Esophagus muscularis mucosa (tissue), 4 donors: ENCODE measurements at regions not wholly inside any gene's neighbourhood (a gene's known extent, or its start where the extent isn't known, plus 50 kb on each side); places are given as distances from the start of the nearest gene placed in this dataset.

Experiments
- DNase-seq: peaks from one replicate; pipeline ENCODE4 v3.0.0-alpha.2; 2017; ENCODE audit errors: extremely low spot score
- H3K27ac ChIP-seq, 4 donors: fragments of 200-600 bp; sonication (generic); replicated peaks in 1 of 4; 1 replicate in 3 of 4; 2 replicates in 1 of 4; pipeline ENCODE4 v1.5.1; 2016 to 2019; ENCODE audit warnings: mild to moderate bottlenecking in 1 of 4
- H3K27me3 ChIP-seq, 4 donors: fragments of 200-600 bp; sonication (generic); one replicate each; pipeline versions ENCODE4 v1.5.1 to v1.6.0; 2016 to 2019
- H3K36me3 ChIP-seq, 4 donors: fragments of 200-600 bp; sonication (generic); one replicate each; pipeline ENCODE4 v1.5.1; 2016 to 2019
- H3K4me1 ChIP-seq, 4 donors: fragments of 200-600 bp; sonication (generic); one replicate each; pipeline ENCODE4 v1.5.1; 2016 to 2019
- H3K4me3 ChIP-seq, 4 donors: fragments of 200-600 bp; sonication (generic); 1 replicate in 2 of 4; 2 replicates in 2 of 4; pipeline ENCODE4 v1.5.1; 2016 to 2019; ENCODE audit warnings: mild to moderate bottlenecking in 4 of 4, moderate library complexity in 1 of 4
- H3K9me3 ChIP-seq, 4 donors: fragments of 200-600 bp; sonication (generic); 1 replicate in 3 of 4; 2 replicates in 1 of 4; pipeline ENCODE4 v1.5.1; 2016 to 2019
- CTCF ChIP-seq, 3 experiments: fragments of 200-600 bp in 2 of 3; fragments of 450-650 bp in 1 of 3; sonication (generic) in 2 of 3; IDR thresholded peaks; one replicate each; pipeline ENCODE4 v1.5.1; 2017 to 2019; ENCODE audit warnings: antibody characterized with exemption in 3 of 3, mild to moderate bottlenecking in 2 of 3, moderate library complexity in 1 of 3
- EP300 ChIP-seq: sonication (generic); formaldehyde crosslinking; IDR thresholded peaks from one replicate; pipeline ENCODE4 v1.6.1; 2017; ENCODE audit warnings: antibody characterized with exemption
- POLR2A ChIP-seq: fragments of 450-650 bp; IDR thresholded peaks from one replicate; pipeline ENCODE4 v1.6.1; 2017; ENCODE audit warnings: antibody characterized with exemption, moderate library complexity, mild to moderate bottlenecking, low read depth
- POLR2AphosphoS5 ChIP-seq, 2 donors: sonication (generic); formaldehyde crosslinking; IDR thresholded peaks; one replicate each; pipeline ENCODE4 v1.6.1; 2017; ENCODE audit warnings: antibody characterized with exemption in 2 of 2
- WGBS: methylation state at CpG from one replicate; pipeline ENCODE4 v1.1.5; 2018; 5-methylcytosine and 5-hydroxymethylcytosine counted together
- intact Hi-C: fragments of 100-400 bp; cut with DNase I; formaldehyde crosslinking; loops from one replicate; pipeline ENCODE4 v1.15.1; 2023

DNA sequence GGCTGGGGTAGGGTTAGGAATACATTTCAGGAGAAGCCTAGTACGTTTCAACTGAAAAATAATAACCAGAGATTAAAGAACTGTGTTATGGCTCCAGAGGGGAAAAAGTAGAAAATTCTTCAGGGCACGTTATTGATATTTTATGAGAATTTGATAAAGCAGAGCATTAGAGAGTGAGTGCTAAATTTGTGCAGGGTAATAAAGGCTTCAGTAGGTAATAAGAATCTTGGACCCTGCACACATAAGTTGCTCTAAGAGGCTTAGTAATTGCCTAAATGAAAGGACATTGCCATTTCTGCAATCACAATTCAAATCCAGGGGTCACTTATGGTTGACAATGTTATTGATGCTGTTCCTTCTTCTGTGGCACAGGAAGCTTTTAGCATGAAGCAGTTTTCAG lies 439.4 kb upstream of the DCN start:
- TF ChIP-seq EP300 (no peak), POLR2AphosphoS5 (IDR thresholded peaks at IDR 0.05) (no peak), POLR2A (no peak), CTCF (IDR thresholded peaks at IDR 0.05) (no peak)
- no peak for DNase-seq
- 72% methylated on average over 2 of the region's 2 CpGs for WGBS
- no peak overlapping the region for H3K4me3 ChIP-seq
- intact Hi-C loops, result no loop called here
- H3K27me3 ChIP-seq, result no peaks in the 10 kb centered on the region
- no peaks in the 10 kb centered on the region for H3K4me1 ChIP-seq
- H3K36me3 ChIP-seq, result no peaks in the 10 kb centered on the region
- no peak overlapping the region for H3K27ac ChIP-seq
- peaks cover 0 to 3% (median 0%) of the 10 kb centered on the region in 4 donors for H3K9me3 ChIP-seq

DNA sequence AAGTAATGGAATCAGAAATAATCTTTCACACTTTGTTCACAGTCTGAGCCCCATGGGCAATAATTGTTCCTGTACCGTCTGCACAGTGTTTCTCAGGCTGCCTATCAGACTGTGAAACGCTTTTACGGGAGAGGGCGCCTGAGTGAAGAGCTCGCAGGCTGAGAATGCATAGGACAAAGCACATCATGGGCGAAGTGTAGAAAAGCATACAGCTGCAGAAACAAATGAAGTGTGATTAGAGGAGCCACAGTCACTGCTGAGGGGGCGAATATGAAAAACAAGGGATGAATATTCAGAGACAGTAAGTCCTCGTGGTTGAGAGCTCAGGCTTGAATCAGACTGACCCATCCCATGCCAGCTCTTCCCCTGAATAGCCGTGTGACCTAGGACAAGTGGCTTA lies 438.4 kb upstream of the DCN start:
- peaks cover 0 to 2% (median 0%) of the 10 kb centered on the region in 4 donors for H3K9me3 ChIP-seq
- H3K36me3 ChIP-seq, result no peaks in the 10 kb centered on the region
- no peak for TF ChIP-seq CTCF (IDR thresholded peaks at IDR 0.05)
- TF ChIP-seq EP300, result no peak
- TF ChIP-seq POLR2A, result no peak
- TF ChIP-seq POLR2AphosphoS5 (IDR thresholded peaks at IDR 0.05), result no peak
- WGBS, result 66% methylated on average over 9 of the region's 9 CpGs
- intact Hi-C loops, result no loop called here
- no peaks in the 10 kb centered on the region for H3K4me1 ChIP-seq
- no peak overlapping the region for H3K27ac ChIP-seq
- no peaks in the 10 kb centered on the region for H3K27me3 ChIP-seq
- no peak overlapping the region for H3K4me3 ChIP-seq
- DNase-seq, result no peak

DNA sequence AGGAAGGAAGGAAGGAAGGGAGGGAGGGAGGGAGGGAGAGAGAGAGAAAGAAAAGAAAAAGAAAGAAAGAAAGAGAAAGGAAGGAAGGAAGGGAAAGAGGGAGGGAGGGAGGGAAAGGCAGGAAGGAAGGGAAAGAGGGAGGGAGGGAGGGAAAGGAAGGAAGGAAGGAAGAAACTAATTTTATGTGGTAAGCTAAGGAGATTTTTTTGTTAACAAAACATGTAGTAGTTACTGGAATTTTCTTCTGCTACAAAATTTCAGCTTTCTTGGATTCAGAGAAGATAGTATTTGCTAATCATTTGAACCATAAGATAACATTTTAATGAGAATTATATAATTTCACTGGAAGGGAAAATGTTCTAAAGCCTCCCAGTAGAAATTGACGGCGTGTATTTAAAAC lies 437.8 kb upstream of the DCN start:
- TF ChIP-seq EP300, result no peak
- no peak for TF ChIP-seq POLR2AphosphoS5 (IDR thresholded peaks at IDR 0.05)
- TF ChIP-seq CTCF (IDR thresholded peaks at IDR 0.05), result no peak
- TF ChIP-seq POLR2A, result no peak
- Histone ChIP-seq H3K4me3 (no peak overlapping the region), H3K36me3 (no peaks in the 10 kb centered on the region), H3K4me1 (no peaks in the 10 kb centered on the region), H3K9me3 (no peaks in the 10 kb centered on the region), H3K27me3 (no peaks in the 10 kb centered on the region), H3K27ac (no peak overlapping the region)
- intact Hi-C loops, result no loop called here
- DNase-seq, result no peak
- 92% methylated on average over 2 of the region's 2 CpGs for WGBS

DNA sequence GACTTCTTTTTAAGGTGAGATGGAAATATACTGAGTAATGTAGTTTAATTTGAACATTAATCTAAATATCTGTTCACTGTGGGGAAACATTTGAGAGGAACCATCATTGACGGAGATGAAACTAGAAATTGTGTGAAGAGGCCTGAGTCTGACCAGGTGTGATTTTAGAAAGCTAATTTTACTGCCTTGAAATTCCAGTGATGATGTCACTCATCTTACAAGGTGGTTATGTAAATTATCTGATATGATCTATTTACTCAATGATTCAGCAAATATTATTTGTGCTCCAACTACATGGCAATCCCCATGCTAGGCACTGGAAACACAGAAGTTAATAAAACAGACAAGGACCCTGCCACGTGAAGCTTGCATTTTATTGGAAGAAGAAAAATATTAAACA lies 435.7 kb upstream of the DCN start:
- TF ChIP-seq EP300 (no peak), POLR2AphosphoS5 (IDR thresholded peaks at IDR 0.05) (no peak)
- no peaks in the 10 kb centered on the region for H3K9me3 ChIP-seq
- intact Hi-C loops, result no loop called here
- no peaks in the 10 kb centered on the region for H3K27me3 ChIP-seq
- H3K4me3 ChIP-seq, result no peak overlapping the region
- no peak overlapping the region for H3K27ac ChIP-seq
- DNase-seq, result no peak
- no peaks in the 10 kb centered on the region for H3K36me3 ChIP-seq
- 88% methylated on average over 2 of the region's 2 CpGs for WGBS
- no peaks in the 10 kb centered on the region for H3K4me1 ChIP-seq

DNA sequence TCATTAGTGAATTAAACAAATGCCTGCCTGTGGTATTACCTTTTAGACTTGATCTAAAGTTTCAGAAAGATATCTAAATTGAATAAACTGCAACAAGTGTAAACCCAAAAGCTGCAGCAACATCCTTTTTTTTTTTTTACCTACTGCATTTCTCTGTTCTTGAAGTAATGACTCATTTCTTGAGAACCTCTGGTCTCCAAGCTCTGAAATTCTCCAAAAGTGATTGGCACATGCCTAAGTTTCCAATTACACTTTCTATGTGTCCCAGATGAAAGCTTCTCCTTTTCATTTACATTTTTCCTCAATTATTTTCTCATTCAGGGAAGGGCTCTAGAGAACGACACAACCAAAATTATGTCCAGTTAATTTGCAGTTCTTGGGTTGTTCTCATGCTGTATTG lies 435.2 kb upstream of the DCN start:
- intact Hi-C loops, result no loop called here
- TF ChIP-seq POLR2A, result no peak
- no peaks in the 10 kb centered on the region for H3K36me3 ChIP-seq
- no peaks in the 10 kb centered on the region for H3K9me3 ChIP-seq
- H3K27ac ChIP-seq, result no peak overlapping the region
- H3K4me1 ChIP-seq, result no peaks in the 10 kb centered on the region
- H3K4me3 ChIP-seq, result no peak overlapping the region
- 95% methylated on average over 1 of the region's 1 CpG for WGBS
- DNase-seq, result no peak
- no peaks in the 10 kb centered on the region for H3K27me3 ChIP-seq

DNA sequence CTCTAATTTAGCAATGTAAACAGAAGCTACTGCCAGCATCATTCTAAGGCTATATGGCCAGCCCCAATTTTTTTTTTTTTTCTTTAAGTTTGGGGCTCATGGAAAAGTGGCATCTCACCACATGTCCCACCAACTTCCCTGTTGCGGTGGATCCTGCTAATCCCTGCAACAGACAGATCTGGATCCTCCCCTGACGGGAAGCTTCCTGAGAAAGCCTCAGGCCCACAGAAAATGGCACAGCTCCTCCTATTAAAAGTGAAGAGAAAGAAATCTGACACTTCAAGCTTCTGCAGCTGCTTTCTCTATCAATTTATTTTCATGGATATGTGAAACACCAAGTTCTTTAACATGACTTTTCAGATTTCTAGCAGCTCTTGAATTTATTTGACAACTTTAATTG lies 433.8 kb upstream of the DCN start:
- WGBS, result 95% methylated on average over 2 of the region's 2 CpGs
- no peaks in the 10 kb centered on the region for H3K9me3 ChIP-seq
- H3K27me3 ChIP-seq, result no peaks in the 10 kb centered on the region
- TF ChIP-seq POLR2AphosphoS5 (IDR thresholded peaks at IDR 0.05) (no peak), EP300 (no peak), CTCF (IDR thresholded peaks at IDR 0.05) (no peak), POLR2A (no peak)
- no peaks in the 10 kb centered on the region for H3K36me3 ChIP-seq
- no peak overlapping the region for H3K27ac ChIP-seq
- H3K4me1 ChIP-seq, result no peaks in the 10 kb centered on the region
- intact Hi-C loops, result no loop called here
- DNase-seq, result no peak
- no peak overlapping the region for H3K4me3 ChIP-seq
